HCT116 (cell line): ENCODE measurements at regions not wholly inside any gene's neighbourhood (a gene's known extent, or its start where the extent isn't known, plus 50 kb on each side); places are given as distances from the start of the nearest gene placed in this dataset.

Experiments used
- ATAC-seq: fragments of 200-7000 bp; cut with Tn5 transposase; 2 replicates; pipeline ENCODE4 v1.9.1; 2020; ENCODE audit warnings: mild to moderate bottlenecking, moderate library complexity
- BruUV-seq: library from RNA; stranded (reverse); fragments of 400-500 nt; replicated peaks from 2 replicates; lab custom pipeline; 2021; lab: Mats Ljungman, UMichigan
- CTCF ChIA-PET: fragments of 300-600 bp; sonication (Branson Sonifier 250); formaldehyde crosslinking; loops from one replicate; lab custom pipeline; 2021; ENCODE audit warnings: antibody characterized with exemption; lab: Charles Lee
- POLR2A ChIA-PET: fragments of 300-600, 350-600 bp; sonication (Branson Sonifier 250); formaldehyde crosslinking; loops from one replicate; lab custom pipeline; 2021; ENCODE audit warnings: antibody characterized with exemption; lab: Charles Lee
- RAD21 ChIA-PET, 2 experiments: fragments of 300-600 bp; sonication (Branson Sonifier 250); formaldehyde crosslinking; loops; one replicate each; lab custom pipeline; 2023; ENCODE audit warnings: low total read pairs in 2 of 2; ENCODE audit not compliant: uncharacterized antibody in 2 of 2, unreplicated experiment in 2 of 2, low non-redundant PET in 1 of 2; lab: Charles Lee
- DNase-seq: peaks from one replicate; pipeline ENCODE4 v3.0.0-alpha.2; 2010; ENCODE audit warnings: low read depth, low spot score
- H2AFZ ChIP-seq: fragments of 200-600 bp; shearing (Covaris generic), sonication (generic); 2 replicates; pipeline ENCODE4 v1.6.1; 2017; ENCODE audit warnings: low read depth, mixed run types, mixed read lengths, antibody characterized with exemption, low read length; ENCODE audit not compliant: poor library complexity, severe bottlenecking
- H3K27ac ChIP-seq: 2 replicates; pipeline ENCODE4 v1.5.1; 2012; ENCODE audit warnings: low read depth, low read length
- H3K27me3 ChIP-seq: fragments of 200-600 bp; sonication (generic); 2 replicates; pipeline ENCODE4 v1.6.1; 2016; ENCODE audit warnings: mixed run types, low read length, mixed read lengths; ENCODE audit not compliant: insufficient read depth
- H3K36me3 ChIP-seq, 2 experiments: fragments of 200-500 bp in 1 of 2; fragments of 200-600 bp in 1 of 2; sonication (Bioruptor generic) in 1 of 2; sonication (generic) in 1 of 2; 2 replicates each; pipeline versions ENCODE4 v1.5.1 to v1.6.1; 2014 to 2016; ENCODE audit warnings: low read length in 2 of 2, inconsistent platforms in 1 of 2, mixed read lengths in 1 of 2, mixed run types in 1 of 2; ENCODE audit not compliant: insufficient read depth in 2 of 2, control insufficient read depth in 1 of 2
- H3K4me1 ChIP-seq, 2 experiments: fragments of 200-600 bp in 1 of 2; sonication (generic) in 1 of 2; 2 replicates each; pipeline versions ENCODE4 v1.5.1 to v1.6.1; 2012 to 2017; ENCODE audit warnings: low read length in 2 of 2, inconsistent platforms in 1 of 2, mild to moderate bottlenecking in 1 of 2, mixed read lengths in 1 of 2, mixed run types in 1 of 2, moderate library complexity in 1 of 2; ENCODE audit not compliant: insufficient read depth in 2 of 2, control insufficient read depth in 1 of 2
- H3K4me2 ChIP-seq: fragments of 200-600 bp; sonication (generic); 2 replicates; pipeline ENCODE4 v1.6.1; 2017; ENCODE audit warnings: mixed run types, low read length, mixed read lengths
- H3K4me3 ChIP-seq, 2 experiments: fragments of 200-600 bp in 1 of 2; sonication (generic) in 1 of 2; replicated peaks in 1 of 2; 2 replicates each; pipeline ENCODE4 v1.5.1; 2011 to 2016; ENCODE audit warnings: low read length in 2 of 2, control low read depth in 1 of 2, low read depth in 1 of 2, mild to moderate bottlenecking in 1 of 2, mixed read lengths in 1 of 2, mixed run types in 1 of 2
- H3K79me2 ChIP-seq: fragments of 200-600 bp; sonication (generic); 2 replicates; pipeline ENCODE4 v1.6.1; 2017; ENCODE audit warnings: mild to moderate bottlenecking, mixed run types, low read length, moderate library complexity, mixed read lengths; ENCODE audit not compliant: insufficient read depth
- H3K9ac ChIP-seq: fragments of 200-600 bp; sonication (generic); 2 replicates; pipeline ENCODE4 v1.6.1; 2016; ENCODE audit warnings: low read length, mixed read lengths
- H3K9me2 ChIP-seq: fragments of 200-600 bp; sonication (generic), shearing (Covaris generic); 2 replicates; pipeline ENCODE4 v1.6.1; 2017; ENCODE audit warnings: mixed run types, mild to moderate bottlenecking, moderate library complexity; ENCODE audit not compliant: insufficient read depth
- H3K9me3 ChIP-seq, 2 experiments: fragments of 200-500 bp in 1 of 2; fragments of 200-600 bp in 1 of 2; sonication (Bioruptor generic) in 1 of 2; sonication (generic) in 1 of 2; 2 replicates each; pipeline ENCODE4 v1.6.1; 2014 to 2017; ENCODE audit warnings: low read length in 2 of 2, mixed read lengths in 2 of 2, inconsistent platforms in 1 of 2, low read depth in 1 of 2, mild to moderate bottlenecking in 1 of 2, mixed run types in 1 of 2, moderate library complexity in 1 of 2; ENCODE audit not compliant: control insufficient read depth in 1 of 2, insufficient read depth in 1 of 2
- H4K20me1 ChIP-seq: fragments of 200-600 bp; sonication (generic), shearing (Covaris generic); 2 replicates; pipeline ENCODE4 v1.6.1; 2017; ENCODE audit warnings: mixed run types, mild to moderate bottlenecking, moderate library complexity; ENCODE audit not compliant: insufficient read depth
- CBX3 ChIP-seq: IDR thresholded peaks from 2 replicates; pipeline ENCODE4 v1.6.1; 2012; ENCODE audit warnings: low read depth
- CEBPB ChIP-seq: IDR thresholded peaks from 2 replicates; pipeline ENCODE4 v1.6.1; 2012; ENCODE audit warnings: low read depth
- EGR1 ChIP-seq: IDR thresholded peaks from 2 replicates; pipeline ENCODE4 v1.6.1; 2012; ENCODE audit warnings: low read depth
- EZH2 ChIP-seq: fragments of 200-600 bp; sonication (generic); IDR thresholded peaks from 2 replicates; pipeline ENCODE4 v1.6.1; 2017; ENCODE audit warnings: antibody characterized with exemption, mixed run types
- FOSL1 ChIP-seq: IDR thresholded peaks from 2 replicates; pipeline ENCODE4 v1.6.1; 2012; ENCODE audit warnings: low read depth
- JUND ChIP-seq: IDR thresholded peaks from 2 replicates; pipeline ENCODE4 v1.6.1; 2012
- POLR2AphosphoS5 ChIP-seq: IDR thresholded peaks from 2 replicates; pipeline ENCODE4 v1.6.1; 2011; ENCODE audit warnings: mild to moderate bottlenecking, low read depth, low read length, moderate library complexity
- RAD21 ChIP-seq: IDR thresholded peaks from 2 replicates; pipeline ENCODE4 v1.6.1; 2012; ENCODE audit warnings: low read depth, mild to moderate bottlenecking
- REST ChIP-seq: IDR thresholded peaks from 2 replicates; pipeline ENCODE4 v1.6.1; 2012; ENCODE audit warnings: low read depth
- SP1 ChIP-seq: IDR thresholded peaks from 2 replicates; pipeline ENCODE4 v1.6.1; 2012; ENCODE audit warnings: low read depth
- SRF ChIP-seq: IDR thresholded peaks from 2 replicates; pipeline ENCODE4 v1.6.1; 2012; ENCODE audit warnings: low read depth
- TCF7L2 ChIP-seq: IDR thresholded peaks from 2 replicates; pipeline ENCODE4 v1.7.0; 2011; ENCODE audit warnings: borderline replicate concordance, inconsistent platforms; ENCODE audit not compliant: insufficient read depth, insufficient read length; ENCODE audit errors: extremely low read depth
- YY1 ChIP-seq: IDR thresholded peaks from 2 replicates; pipeline ENCODE4 v1.6.1; 2011; ENCODE audit warnings: low read length, low read depth, moderate library complexity, mild to moderate bottlenecking; ENCODE audit not compliant: insufficient replicate concordance; ENCODE audit errors: extremely low read depth
- ZFX ChIP-seq: fragments of 450-650 bp; IDR thresholded peaks from 2 replicates; pipeline ENCODE4 v1.6.1; 2017
- ZNF274 ChIP-seq: fragments of 200-500 bp; sonication (Bioruptor generic); IDR thresholded peaks from 2 replicates; pipeline ENCODE4 v1.6.1; 2014; ENCODE audit warnings: mild to moderate bottlenecking, low read depth, low read length, inconsistent platforms
- intact Hi-C: fragments of 100-400 bp; cut with micrococcal nuclease; formaldehyde crosslinking; loops from 2 replicates; pipeline ENCODE4 v1.10.0; 2022
- TF ChIP-seq, protein P1 (sequence below): IDR thresholded peaks from 2 replicates; pipeline ENCODE4 v1.6.1; 2012
- TF ChIP-seq, protein P2 (sequence below): IDR thresholded peaks from 2 replicates; pipeline ENCODE4 v1.6.1; 2012
- TF ChIP-seq, protein P3 (sequence below): IDR thresholded peaks from 2 replicates; pipeline ENCODE4 v1.6.1; 2011; ENCODE audit warnings: mild to moderate bottlenecking, low read length, moderate library complexity; ENCODE audit not compliant: insufficient replicate concordance; ENCODE audit errors: extremely low read depth
- TF ChIP-seq, protein P4 (sequence below), 3 experiments: fragments of 200-600 bp in 1 of 3; sonication (generic) in 1 of 3; IDR thresholded peaks in 2 of 3; conservative IDR thresholded peaks in 1 of 3; 2 replicates each; pipeline ENCODE4 v1.5.1; 2012 to 2017; ENCODE audit warnings: low read depth in 2 of 3, low read length in 2 of 3, antibody characterized with exemption in 1 of 3, borderline replicate concordance in 1 of 3, control low read depth in 1 of 3, mild to moderate bottlenecking in 1 of 3, mixed read lengths in 1 of 3, mixed run types in 1 of 3, moderate library complexity in 1 of 3; ENCODE audit not compliant: insufficient read depth in 1 of 3

- H3K27me3 ChIP-seq: no peaks in the 10 kb centered on the region
- DNase-seq: no peak
- no peak overlapping the region for H3K4me3 ChIP-seq
- H3K9ac ChIP-seq: no peak overlapping the region
- H3K27ac ChIP-seq: no peak overlapping the region
- no TSS peak for BruUV-seq
- no peaks in the 10 kb centered on the region for H4K20me1 ChIP-seq
- intact Hi-C loops: no loop called here
- CTCF ChIA-PET: no interaction called here
- H3K79me2 ChIP-seq: no peaks in the 10 kb centered on the region
- H2AFZ ChIP-seq: no peak overlapping the region
- no peak for TF ChIP-seq ZFX
- no peak for TF ChIP-seq FOSL1
- TF ChIP-seq TCF7L2: no peak
- TF ChIP-seq ZNF274: no peak
- no peak for TF ChIP-seq EZH2
- no peak for TF ChIP-seq REST
- no peak for TF ChIP-seq POLR2AphosphoS5
- TF ChIP-seq CBX3: no peak
- TF ChIP-seq, protein P1, sequence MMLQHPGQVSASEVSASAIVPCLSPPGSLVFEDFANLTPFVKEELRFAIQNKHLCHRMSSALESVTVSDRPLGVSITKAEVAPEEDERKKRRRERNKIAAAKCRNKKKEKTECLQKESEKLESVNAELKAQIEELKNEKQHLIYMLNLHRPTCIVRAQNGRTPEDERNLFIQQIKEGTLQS: no peak
- no peak for TF ChIP-seq EGR1
- TF ChIP-seq RAD21: no peak
- TF ChIP-seq, protein P2, sequence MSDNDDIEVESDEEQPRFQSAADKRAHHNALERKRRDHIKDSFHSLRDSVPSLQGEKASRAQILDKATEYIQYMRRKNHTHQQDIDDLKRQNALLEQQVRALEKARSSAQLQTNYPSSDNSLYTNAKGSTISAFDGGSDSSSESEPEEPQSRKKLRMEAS: no peak
- TF ChIP-seq SRF: no peak
- no peak for TF ChIP-seq CEBPB
- TF ChIP-seq, protein P3, sequence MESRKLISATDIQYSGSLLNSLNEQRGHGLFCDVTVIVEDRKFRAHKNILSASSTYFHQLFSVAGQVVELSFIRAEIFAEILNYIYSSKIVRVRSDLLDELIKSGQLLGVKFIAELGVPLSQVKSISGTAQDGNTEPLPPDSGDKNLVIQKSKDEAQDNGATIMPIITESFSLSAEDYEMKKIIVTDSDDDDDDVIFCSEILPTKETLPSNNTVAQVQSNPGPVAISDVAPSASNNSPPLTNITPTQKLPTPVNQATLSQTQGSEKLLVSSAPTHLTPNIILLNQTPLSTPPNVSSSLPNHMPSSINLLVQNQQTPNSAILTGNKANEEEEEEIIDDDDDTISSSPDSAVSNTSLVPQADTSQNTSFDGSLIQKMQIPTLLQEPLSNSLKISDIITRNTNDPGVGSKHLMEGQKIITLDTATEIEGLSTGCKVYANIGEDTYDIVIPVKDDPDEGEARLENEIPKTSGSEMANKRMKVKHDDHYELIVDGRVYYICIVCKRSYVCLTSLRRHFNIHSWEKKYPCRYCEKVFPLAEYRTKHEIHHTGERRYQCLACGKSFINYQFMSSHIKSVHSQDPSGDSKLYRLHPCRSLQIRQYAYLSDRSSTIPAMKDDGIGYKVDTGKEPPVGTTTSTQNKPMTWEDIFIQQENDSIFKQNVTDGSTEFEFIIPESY: no peak
- TF ChIP-seq, protein P4, sequence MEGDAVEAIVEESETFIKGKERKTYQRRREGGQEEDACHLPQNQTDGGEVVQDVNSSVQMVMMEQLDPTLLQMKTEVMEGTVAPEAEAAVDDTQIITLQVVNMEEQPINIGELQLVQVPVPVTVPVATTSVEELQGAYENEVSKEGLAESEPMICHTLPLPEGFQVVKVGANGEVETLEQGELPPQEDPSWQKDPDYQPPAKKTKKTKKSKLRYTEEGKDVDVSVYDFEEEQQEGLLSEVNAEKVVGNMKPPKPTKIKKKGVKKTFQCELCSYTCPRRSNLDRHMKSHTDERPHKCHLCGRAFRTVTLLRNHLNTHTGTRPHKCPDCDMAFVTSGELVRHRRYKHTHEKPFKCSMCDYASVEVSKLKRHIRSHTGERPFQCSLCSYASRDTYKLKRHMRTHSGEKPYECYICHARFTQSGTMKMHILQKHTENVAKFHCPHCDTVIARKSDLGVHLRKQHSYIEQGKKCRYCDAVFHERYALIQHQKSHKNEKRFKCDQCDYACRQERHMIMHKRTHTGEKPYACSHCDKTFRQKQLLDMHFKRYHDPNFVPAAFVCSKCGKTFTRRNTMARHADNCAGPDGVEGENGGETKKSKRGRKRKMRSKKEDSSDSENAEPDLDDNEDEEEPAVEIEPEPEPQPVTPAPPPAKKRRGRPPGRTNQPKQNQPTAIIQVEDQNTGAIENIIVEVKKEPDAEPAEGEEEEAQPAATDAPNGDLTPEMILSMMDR (IDR thresholded peaks at IDR 0.05 in 2 of 3, conservative IDR thresholded peaks at IDR 0.05 in 1 of 3; ENCODE audit: borderline replicate concordance in 1 of 3, insufficient read depth in 1 of 3, low read depth in 2 of 3, low read length in 2 of 3): no peak
- TF ChIP-seq JUND: no peak
- TF ChIP-seq SP1: no peak
- no peak for TF ChIP-seq YY1
- H3K36me3 ChIP-seq: no peaks in the 10 kb centered on the region
- no peak overlapping the region for H3K4me2 ChIP-seq
- RAD21 ChIA-PET: no interaction called here
- H3K9me2 ChIP-seq: no peaks in the 10 kb centered on the region
- ATAC-seq: no peak
- H3K9me3 ChIP-seq: no peaks in the 10 kb centered on the region
- no peaks in the 10 kb centered on the region for H3K4me1 ChIP-seq
- POLR2A ChIA-PET: no interaction called here
These were observed 167.8 kb upstream of the EDNRA start for GRCh38 chr4:147313108-147313507.
